Tibial nerve (tissue), 4 donors: ENCODE measurements at regions not wholly inside any gene's neighbourhood (a gene's known extent, or its start where the extent isn't known, plus 50 kb on each side); places are given as distances from the start of the nearest gene placed in this dataset.

Experiments used
- DNase-seq, 2 donors: peaks; one replicate each; pipeline ENCODE4 v3.0.0-alpha.2; 2019; ENCODE audit warnings: low spot score in 2 of 2
- H3K27ac ChIP-seq, 4 donors: fragments of 200-600 bp; sonication (generic) in 3 of 4; one replicate each; pipeline ENCODE4 v1.5.1; 2017 to 2019; ENCODE audit warnings: mild to moderate bottlenecking in 1 of 4
- H3K27me3 ChIP-seq, 2 donors: fragments of 200-600 bp; sonication (generic) in 1 of 2; one replicate each; pipeline versions ENCODE4 v1.5.1 to v1.6.0; 2017 to 2019
- H3K36me3 ChIP-seq, 3 donors: fragments of 200-600 bp; sonication (generic); one replicate each; pipeline ENCODE4 v1.5.1; 2018 to 2019
- H3K4me1 ChIP-seq, 4 donors: fragments of 200-600 bp; sonication (generic) in 3 of 4; one replicate each; pipeline ENCODE4 v1.5.1; 2017 to 2019
- H3K4me3 ChIP-seq, 4 donors: fragments of 200-600 bp; sonication (generic) in 3 of 4; one replicate each; pipeline ENCODE4 v1.5.1; 2017 to 2019; ENCODE audit warnings: mild to moderate bottlenecking in 1 of 4, moderate library complexity in 1 of 4
- H3K9me3 ChIP-seq, 4 donors: fragments of 200-600 bp; sonication (generic) in 3 of 4; one replicate each; pipeline ENCODE4 v1.5.1; 2017 to 2019
- EP300 ChIP-seq, 2 donors: sonication (generic); formaldehyde crosslinking; IDR thresholded peaks; one replicate each; pipeline ENCODE4 v1.6.1; 2017; ENCODE audit warnings: antibody characterized with exemption in 2 of 2, mild to moderate bottlenecking in 1 of 2
- POLR2A ChIP-seq, 2 donors: fragments of 450-650 bp; IDR thresholded peaks; one replicate each; pipeline ENCODE4 v1.6.1; 2017; ENCODE audit warnings: antibody characterized with exemption in 2 of 2, mild to moderate bottlenecking in 2 of 2, moderate library complexity in 2 of 2
- WGBS, 2 donors: methylation state at CpG; one replicate each; pipeline ENCODE4 v1.1.5; 2018; 5-methylcytosine and 5-hydroxymethylcytosine counted together
- TF ChIP-seq, protein P1 (sequence below), 5 experiments: fragments of 200-600 bp in 3 of 5; fragments of 450-650 bp in 2 of 5; sonication (generic) in 3 of 5; IDR thresholded peaks; one replicate each; pipeline ENCODE4 v1.5.1; 2016 to 2019; ENCODE audit warnings: antibody characterized with exemption in 5 of 5, mild to moderate bottlenecking in 3 of 5, moderate library complexity in 2 of 5

DNA sequence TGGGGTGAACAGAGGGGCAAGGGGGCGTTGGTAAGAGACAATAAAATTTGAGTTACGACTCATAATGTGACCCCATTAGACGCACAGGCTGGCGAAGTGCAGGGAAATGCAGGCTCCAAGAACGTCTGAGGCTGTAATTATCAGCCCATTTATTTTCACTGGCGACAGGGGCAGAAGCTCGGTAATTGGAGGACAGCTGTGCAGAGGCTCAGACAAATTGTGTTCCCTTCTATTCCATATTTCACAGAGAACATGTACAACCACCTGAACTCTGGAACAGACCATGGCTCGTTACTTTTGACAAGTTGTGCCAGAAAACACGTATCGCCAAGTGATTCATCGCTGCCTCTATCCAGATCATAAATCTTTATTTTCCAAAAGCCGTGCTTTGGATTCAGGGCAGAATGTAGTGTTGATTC is 137.3 kb upstream of the FRMD4A start:
- TF ChIP-seq EP300 (IDR thresholded peaks at IDR 0.05) (no peak), POLR2A (IDR thresholded peaks at IDR 0.05) (no peak)
- TF ChIP-seq, protein P1, sequence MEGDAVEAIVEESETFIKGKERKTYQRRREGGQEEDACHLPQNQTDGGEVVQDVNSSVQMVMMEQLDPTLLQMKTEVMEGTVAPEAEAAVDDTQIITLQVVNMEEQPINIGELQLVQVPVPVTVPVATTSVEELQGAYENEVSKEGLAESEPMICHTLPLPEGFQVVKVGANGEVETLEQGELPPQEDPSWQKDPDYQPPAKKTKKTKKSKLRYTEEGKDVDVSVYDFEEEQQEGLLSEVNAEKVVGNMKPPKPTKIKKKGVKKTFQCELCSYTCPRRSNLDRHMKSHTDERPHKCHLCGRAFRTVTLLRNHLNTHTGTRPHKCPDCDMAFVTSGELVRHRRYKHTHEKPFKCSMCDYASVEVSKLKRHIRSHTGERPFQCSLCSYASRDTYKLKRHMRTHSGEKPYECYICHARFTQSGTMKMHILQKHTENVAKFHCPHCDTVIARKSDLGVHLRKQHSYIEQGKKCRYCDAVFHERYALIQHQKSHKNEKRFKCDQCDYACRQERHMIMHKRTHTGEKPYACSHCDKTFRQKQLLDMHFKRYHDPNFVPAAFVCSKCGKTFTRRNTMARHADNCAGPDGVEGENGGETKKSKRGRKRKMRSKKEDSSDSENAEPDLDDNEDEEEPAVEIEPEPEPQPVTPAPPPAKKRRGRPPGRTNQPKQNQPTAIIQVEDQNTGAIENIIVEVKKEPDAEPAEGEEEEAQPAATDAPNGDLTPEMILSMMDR (IDR thresholded peaks at IDR 0.05): no peak
- 52 to 68% methylated on average over 12 of the region's 12 CpGs for WGBS, 2 donors
- H3K27me3 ChIP-seq: no peaks in the 10 kb centered on the region
- H3K4me1 ChIP-seq: peaks cover 0 to 6% (median 0%) of the 10 kb centered on the region in 4 donors
- no peaks in the 10 kb centered on the region for H3K9me3 ChIP-seq
- DNase-seq: no peak
- no peaks in the 10 kb centered on the region for H3K36me3 ChIP-seq
- H3K4me3 ChIP-seq: no peak overlapping the region
- H3K27ac ChIP-seq: no peak overlapping the region

DNA sequence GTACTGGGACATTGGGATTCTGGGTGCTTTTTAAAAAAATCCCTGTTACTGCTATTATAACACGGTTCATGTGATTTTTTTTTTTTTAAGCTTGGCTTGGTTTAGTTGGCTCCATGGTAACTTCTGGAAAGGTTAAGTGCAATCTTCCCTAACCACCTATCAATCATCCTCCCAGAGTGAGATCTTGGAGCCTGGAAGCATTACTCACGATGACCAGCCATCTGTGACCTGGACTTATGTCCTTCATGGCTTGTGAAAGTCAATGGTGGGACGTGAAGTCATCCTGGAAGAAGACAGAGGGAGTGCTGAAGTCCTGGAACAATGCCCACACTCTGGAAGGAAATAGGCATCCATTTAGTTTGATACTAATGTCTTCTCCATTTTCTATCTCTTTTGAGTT is 135.5 kb upstream of the FRMD4A start:
- Histone ChIP-seq H3K9me3 (no peaks in the 10 kb centered on the region), H3K27ac (no peak overlapping the region), H3K27me3 (no peaks in the 10 kb centered on the region), H3K4me1 (peaks cover 0 to 6% (median 0%) of the 10 kb centered on the region in 4 donors), H3K4me3 (no peak overlapping the region), H3K36me3 (no peaks in the 10 kb centered on the region)
- TF ChIP-seq POLR2A (IDR thresholded peaks at IDR 0.05) (no peak), EP300 (IDR thresholded peaks at IDR 0.05) (no peak)
- TF ChIP-seq, protein P1 (IDR thresholded peaks at IDR 0.05): no peak
- WGBS, 2 donors: 16 to 36% methylated on average over 3 of the region's 3 CpGs
- no peak for DNase-seq

DNA sequence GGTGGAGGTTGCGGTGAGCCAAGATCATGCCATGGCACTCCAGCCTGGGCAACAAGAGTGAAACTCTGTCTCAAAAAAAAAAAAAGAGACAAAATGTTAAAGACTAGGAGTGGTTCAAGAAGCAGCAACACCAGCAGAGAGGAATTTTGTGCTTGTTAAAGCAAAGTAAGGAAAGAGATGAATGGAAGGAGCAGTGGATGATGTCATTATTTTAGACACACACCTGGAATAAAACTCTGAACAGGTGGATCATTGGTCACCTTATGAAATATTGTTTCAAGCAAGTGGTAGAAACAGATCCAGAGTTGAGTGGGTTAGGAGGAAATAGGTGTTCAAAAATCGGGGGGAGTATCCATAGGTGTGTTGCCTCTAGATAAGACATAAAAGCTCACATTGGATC is 129.7 kb upstream of the FRMD4A start:
- TF ChIP-seq EP300 (IDR thresholded peaks at IDR 0.05): no peak
- TF ChIP-seq, protein P1 (IDR thresholded peaks at IDR 0.05): no peak
- no peak for DNase-seq
- no peaks in the 10 kb centered on the region for H3K9me3 ChIP-seq
- no peak overlapping the region for H3K27ac ChIP-seq
- H3K36me3 ChIP-seq: no peaks in the 10 kb centered on the region
- WGBS, 2 donors: 90 to 91% methylated on average over 2 of the region's 2 CpGs
- no peaks in the 10 kb centered on the region for H3K27me3 ChIP-seq
- peaks cover 0 to 6% (median 0%) of the 10 kb centered on the region in 4 donors for H3K4me1 ChIP-seq
- no peak overlapping the region for H3K4me3 ChIP-seq

DNA sequence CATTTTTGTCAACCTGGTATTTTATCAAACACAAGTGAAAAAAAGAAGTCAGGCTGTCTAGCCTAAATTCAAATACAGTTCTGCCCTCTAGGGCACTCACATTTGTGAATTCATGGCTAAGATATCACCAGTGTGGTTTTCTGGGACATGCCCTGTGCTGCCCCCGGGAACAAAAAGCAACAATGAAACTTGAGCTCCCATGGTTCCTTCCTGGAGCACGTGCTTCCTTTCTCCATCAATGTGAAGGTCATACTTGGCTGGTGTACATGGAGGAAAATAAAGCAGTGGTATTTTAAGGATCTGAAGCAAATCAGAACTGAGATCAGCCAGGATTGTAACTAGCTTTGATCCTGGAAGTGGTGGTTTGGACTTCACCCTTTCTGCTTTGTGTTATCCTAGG is 128.9 kb upstream of the FRMD4A start:
- no peak overlapping the region for H3K4me3 ChIP-seq
- H3K4me1 ChIP-seq: peaks cover 0 to 6% (median 0%) of the 10 kb centered on the region in 4 donors
- no peaks in the 10 kb centered on the region for H3K36me3 ChIP-seq
- H3K27ac ChIP-seq: no peak overlapping the region
- no peak for DNase-seq
- WGBS, 2 donors: 11 to 23% methylated on average over 2 of the region's 2 CpGs
- TF ChIP-seq, protein P1 (IDR thresholded peaks at IDR 0.05): no peak
- TF ChIP-seq EP300 (IDR thresholded peaks at IDR 0.05) (no peak), POLR2A (IDR thresholded peaks at IDR 0.05) (no peak)
- H3K27me3 ChIP-seq: no peaks in the 10 kb centered on the region
- no peaks in the 10 kb centered on the region for H3K9me3 ChIP-seq

DNA sequence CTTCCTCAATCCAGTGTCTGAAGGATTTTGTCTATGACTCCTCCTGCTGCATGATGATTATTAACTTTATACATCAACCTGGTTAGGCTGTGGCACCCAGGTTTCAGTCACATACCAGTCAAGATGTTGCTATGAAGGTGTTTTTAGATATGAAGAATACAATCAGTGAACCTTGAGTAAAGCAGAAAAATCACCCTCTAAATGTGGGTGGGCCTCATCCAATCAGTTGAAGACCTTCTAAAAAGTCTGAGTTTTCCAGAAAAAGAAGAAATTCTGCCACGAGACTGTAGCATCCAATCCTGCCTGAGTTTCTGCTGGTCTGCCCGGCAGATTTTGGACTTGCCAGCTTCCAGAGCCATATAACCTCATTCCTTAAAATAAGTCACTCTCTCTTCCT is 126.1 kb upstream of the FRMD4A start:
- 91% methylated on average over 2 of the region's 2 CpGs for WGBS, 2 donors
- Histone ChIP-seq H3K27me3 (no peaks in the 10 kb centered on the region), H3K27ac (no peak overlapping the region), H3K36me3 (no peaks in the 10 kb centered on the region), H3K4me3 (no peak overlapping the region), H3K4me1 (peaks cover 0 to 6% (median 0%) of the 10 kb centered on the region in 4 donors), H3K9me3 (no peaks in the 10 kb centered on the region)
- no peak for TF ChIP-seq POLR2A (IDR thresholded peaks at IDR 0.05)
- TF ChIP-seq EP300 (IDR thresholded peaks at IDR 0.05): no peak
- TF ChIP-seq, protein P1 (IDR thresholded peaks at IDR 0.05): no peak
- no peak for DNase-seq
